ENCODE measurements at regions not wholly inside any gene's neighbourhood (a gene's known extent, or its start where the extent isn't known, plus 50 kb on each side); places are given as distances from the start of the nearest gene placed in this dataset.

DNA sequence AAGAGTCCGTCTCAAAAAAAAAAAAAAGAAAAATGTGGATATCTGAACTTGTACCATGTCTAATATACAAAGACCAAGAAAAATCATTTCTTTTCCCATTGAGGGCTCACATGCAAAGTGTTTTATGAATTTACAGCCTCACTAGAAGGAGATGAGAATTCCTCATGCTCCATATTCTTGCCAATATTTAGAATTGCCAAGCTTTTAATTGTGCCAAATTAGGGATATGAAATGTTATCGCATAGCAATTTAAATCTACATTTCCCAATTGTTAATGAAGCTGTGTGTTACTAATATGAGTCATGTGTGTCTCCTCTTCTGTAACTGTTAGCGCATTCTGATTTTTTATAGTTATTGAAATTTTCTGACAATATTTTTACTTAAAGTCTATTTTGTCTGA, 63.0 kb upstream of the CRYM start:
- no TSS peak for BruUV-seq (replicated peaks)
- intact Hi-C loops (cut with micrococcal nuclease; ENCODE audit: unreplicated experiment), result no loop called here
- Histone ChIP-seq H3K36me3 (ENCODE audit: control insufficient read depth, insufficient read depth, low read length) (no peaks in the 10 kb centered on the region), H3K27ac (ENCODE audit: low read length) (no peak overlapping the region), H3K4me1 (ENCODE audit: control insufficient read depth, insufficient read depth, low read length) (no peaks in the 10 kb centered on the region), H3K27me3 (ENCODE audit: control insufficient read depth, insufficient read depth, low read length) (no peaks in the 10 kb centered on the region), H3K9me3 (ENCODE audit: control insufficient read depth, insufficient read depth, low read depth, low read length) (no peaks in the 10 kb centered on the region), H3K4me3 (ENCODE audit: low read depth in 2 of 2, low read length in 2 of 2) (no peak overlapping the region)
- CTCF ChIA-PET, result no interaction called here
- no peak for DNase-seq (ENCODE audit: low read depth, low spot score)
- TF ChIP-seq SIN3A (IDR thresholded peaks at IDR 0.05; ENCODE audit: borderline replicate concordance, insufficient read depth, low read depth, low read length) (no peak), TCF7L2 (IDR thresholded peaks at IDR 0.05; ENCODE audit: low read depth, low read length) (no peak), POLR2AphosphoS5 (IDR thresholded peaks at IDR 0.05; ENCODE audit: low read depth, low read length) (no peak)
- TF ChIP-seq, protein P1, sequence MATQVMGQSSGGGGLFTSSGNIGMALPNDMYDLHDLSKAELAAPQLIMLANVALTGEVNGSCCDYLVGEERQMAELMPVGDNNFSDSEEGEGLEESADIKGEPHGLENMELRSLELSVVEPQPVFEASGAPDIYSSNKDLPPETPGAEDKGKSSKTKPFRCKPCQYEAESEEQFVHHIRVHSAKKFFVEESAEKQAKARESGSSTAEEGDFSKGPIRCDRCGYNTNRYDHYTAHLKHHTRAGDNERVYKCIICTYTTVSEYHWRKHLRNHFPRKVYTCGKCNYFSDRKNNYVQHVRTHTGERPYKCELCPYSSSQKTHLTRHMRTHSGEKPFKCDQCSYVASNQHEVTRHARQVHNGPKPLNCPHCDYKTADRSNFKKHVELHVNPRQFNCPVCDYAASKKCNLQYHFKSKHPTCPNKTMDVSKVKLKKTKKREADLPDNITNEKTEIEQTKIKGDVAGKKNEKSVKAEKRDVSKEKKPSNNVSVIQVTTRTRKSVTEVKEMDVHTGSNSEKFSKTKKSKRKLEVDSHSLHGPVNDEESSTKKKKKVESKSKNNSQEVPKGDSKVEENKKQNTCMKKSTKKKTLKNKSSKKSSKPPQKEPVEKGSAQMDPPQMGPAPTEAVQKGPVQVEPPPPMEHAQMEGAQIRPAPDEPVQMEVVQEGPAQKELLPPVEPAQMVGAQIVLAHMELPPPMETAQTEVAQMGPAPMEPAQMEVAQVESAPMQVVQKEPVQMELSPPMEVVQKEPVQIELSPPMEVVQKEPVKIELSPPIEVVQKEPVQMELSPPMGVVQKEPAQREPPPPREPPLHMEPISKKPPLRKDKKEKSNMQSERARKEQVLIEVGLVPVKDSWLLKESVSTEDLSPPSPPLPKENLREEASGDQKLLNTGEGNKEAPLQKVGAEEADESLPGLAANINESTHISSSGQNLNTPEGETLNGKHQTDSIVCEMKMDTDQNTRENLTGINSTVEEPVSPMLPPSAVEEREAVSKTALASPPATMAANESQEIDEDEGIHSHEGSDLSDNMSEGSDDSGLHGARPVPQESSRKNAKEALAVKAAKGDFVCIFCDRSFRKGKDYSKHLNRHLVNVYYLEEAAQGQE (IDR thresholded peaks at IDR 0.05; ENCODE audit: insufficient read depth in 1 of 2, low read depth in 2 of 2, low read length in 1 of 2), result no peak
- TF ChIP-seq, protein P2, sequence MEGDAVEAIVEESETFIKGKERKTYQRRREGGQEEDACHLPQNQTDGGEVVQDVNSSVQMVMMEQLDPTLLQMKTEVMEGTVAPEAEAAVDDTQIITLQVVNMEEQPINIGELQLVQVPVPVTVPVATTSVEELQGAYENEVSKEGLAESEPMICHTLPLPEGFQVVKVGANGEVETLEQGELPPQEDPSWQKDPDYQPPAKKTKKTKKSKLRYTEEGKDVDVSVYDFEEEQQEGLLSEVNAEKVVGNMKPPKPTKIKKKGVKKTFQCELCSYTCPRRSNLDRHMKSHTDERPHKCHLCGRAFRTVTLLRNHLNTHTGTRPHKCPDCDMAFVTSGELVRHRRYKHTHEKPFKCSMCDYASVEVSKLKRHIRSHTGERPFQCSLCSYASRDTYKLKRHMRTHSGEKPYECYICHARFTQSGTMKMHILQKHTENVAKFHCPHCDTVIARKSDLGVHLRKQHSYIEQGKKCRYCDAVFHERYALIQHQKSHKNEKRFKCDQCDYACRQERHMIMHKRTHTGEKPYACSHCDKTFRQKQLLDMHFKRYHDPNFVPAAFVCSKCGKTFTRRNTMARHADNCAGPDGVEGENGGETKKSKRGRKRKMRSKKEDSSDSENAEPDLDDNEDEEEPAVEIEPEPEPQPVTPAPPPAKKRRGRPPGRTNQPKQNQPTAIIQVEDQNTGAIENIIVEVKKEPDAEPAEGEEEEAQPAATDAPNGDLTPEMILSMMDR (IDR thresholded peaks at IDR 0.05), result no peak
- in situ Hi-C loops (cut with HindIII; ENCODE audit: low pct_unique_long_range_greater_than_20kb, low sequenced_read_pairs), result no loop called here
- POLR2A ChIA-PET, result no interaction called here
- ATAC-seq, result no peak

DNA sequence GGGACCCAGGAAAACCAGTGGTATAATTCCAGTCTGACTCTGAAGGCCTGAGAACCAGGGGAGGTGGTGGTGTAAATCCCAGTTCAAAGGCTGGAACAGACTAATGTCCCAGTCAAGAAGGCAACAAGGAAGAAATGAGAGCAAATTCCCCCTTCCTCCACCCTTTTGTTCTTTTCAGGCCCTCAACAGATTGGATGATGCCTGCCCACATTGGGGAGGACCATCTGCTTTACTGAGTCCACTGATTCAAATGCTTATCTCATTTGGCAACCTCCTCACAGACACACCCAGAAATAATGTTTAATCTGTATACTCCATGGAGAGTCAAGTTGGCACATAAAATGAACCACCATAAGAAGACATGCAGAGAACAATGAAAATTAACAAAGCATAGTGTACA, 61.9 kb upstream of the CRYM start:
- in situ Hi-C loops (cut with HindIII; ENCODE audit: low pct_unique_long_range_greater_than_20kb, low sequenced_read_pairs), result no loop called here

More for the DNA sequence above, 61.9 kb upstream of the CRYM start:
- Histone ChIP-seq H3K9me3 (ENCODE audit: control insufficient read depth, insufficient read depth, low read depth, low read length) (no peaks in the 10 kb centered on the region), H3K36me3 (ENCODE audit: control insufficient read depth, insufficient read depth, low read length) (no peaks in the 10 kb centered on the region), H3K27me3 (ENCODE audit: control insufficient read depth, insufficient read depth, low read length) (no peaks in the 10 kb centered on the region), H3K4me1 (ENCODE audit: control insufficient read depth, insufficient read depth, low read length) (no peaks in the 10 kb centered on the region), H3K27ac (ENCODE audit: low read length) (no peak overlapping the region), H3K4me3 (ENCODE audit: low read depth in 2 of 2, low read length in 2 of 2) (no peak overlapping the region)
- no TSS peak for BruUV-seq (replicated peaks)
- ChIA-PET CTCF (no interaction called here), POLR2A (no interaction called here)
- DNase-seq (ENCODE audit: low read depth, low spot score) (no peak), ATAC-seq (no peak)
- TF ChIP-seq SIN3A (IDR thresholded peaks at IDR 0.05; ENCODE audit: borderline replicate concordance, insufficient read depth, low read depth, low read length), result no peak
- TF ChIP-seq, protein P2 (IDR thresholded peaks at IDR 0.05), result no peak
- no peak for TF ChIP-seq POLR2AphosphoS5 (IDR thresholded peaks at IDR 0.05; ENCODE audit: low read depth, low read length)
- no peak for TF ChIP-seq TCF7L2 (IDR thresholded peaks at IDR 0.05; ENCODE audit: low read depth, low read length)
- TF ChIP-seq, protein P1 (IDR thresholded peaks at IDR 0.05; ENCODE audit: insufficient read depth in 1 of 2, low read depth in 2 of 2, low read length in 1 of 2), result no peak
- intact Hi-C loops (cut with micrococcal nuclease; ENCODE audit: unreplicated experiment), result no loop called here
